ENCODE measurements at regions not wholly inside any gene's neighbourhood (a gene's known extent, or its start where the extent isn't known, plus 50 kb on each side); places are given as distances from the start of the nearest gene placed in this dataset.

- Histone ChIP-seq H3K4me1 (no peaks in the 10 kb centered on the region), H3K27me3 (no peaks in the 10 kb centered on the region), H3K4me3 (no peak overlapping the region), H3K9me3 (replicated peaks) (peaks cover 3% of the 10 kb centered on the region; the same call in 1 of the 2 replicates), H3K36me3 (no peaks in the 10 kb centered on the region), H3K27ac (no peak overlapping the region)
- DNase-seq = no peak
Observed at GRCh38 chr2:187177253-187177652, 270.8 kb downstream of the CALCRL start.

GRCh38 chr2:187174582-187174981, 273.5 kb downstream of the CALCRL start:
- Histone ChIP-seq H3K4me1 (no peaks in the 10 kb centered on the region), H3K27ac (no peak overlapping the region), H3K9me3 (replicated peaks) (no peaks in the 10 kb centered on the region), H3K4me3 (no peak overlapping the region), H3K27me3 (no peaks in the 10 kb centered on the region), H3K36me3 (no peaks in the 10 kb centered on the region)
- DNase-seq = peak in 1 of 2 experiments; percentile 71

GRCh38 chr2:187171318-187171717, 276.7 kb downstream of the CALCRL start:
- H3K27me3 ChIP-seq = no peaks in the 10 kb centered on the region
- H3K36me3 ChIP-seq = no peaks in the 10 kb centered on the region
- H3K27ac ChIP-seq = no peak overlapping the region
- 0 out of 2 replicates have a peak, but pooled peaks cover 2% of the 10 kb centered on the region for H3K9me3 ChIP-seq (replicated peaks)
- peaks cover 5% of the 10 kb centered on the region for H3K4me1 ChIP-seq
- no peak overlapping the region for H3K4me3 ChIP-seq
- DNase-seq = no peak

- H3K4me1 ChIP-seq = peaks cover 9% of the 10 kb centered on the region
- no peak overlapping the region for H3K27ac ChIP-seq
- 0 out of 2 replicates have a peak, but pooled peaks cover 2% of the 10 kb centered on the region for H3K9me3 ChIP-seq (replicated peaks)
- no peaks in the 10 kb centered on the region for H3K36me3 ChIP-seq
- H3K27me3 ChIP-seq = no peaks in the 10 kb centered on the region
- DNase-seq = no peak
- H3K4me3 ChIP-seq = no peak overlapping the region
Observed at GRCh38 chr2:187169864-187170263, 278.2 kb downstream of the CALCRL start.

- Histone ChIP-seq H3K36me3 (no peaks in the 10 kb centered on the region), H3K27ac (no peak overlapping the region), H3K27me3 (no peaks in the 10 kb centered on the region), H3K9me3 (replicated peaks) (0 out of 2 replicates have a peak, but pooled peaks cover 2% of the 10 kb centered on the region), H3K4me1 (peaks cover 9% of the 10 kb centered on the region), H3K4me3 (no peak overlapping the region)
- DNase-seq = no peak
Observed at GRCh38 chr2:187168720-187169713, 279.0 kb downstream of the CALCRL start.

GRCh38 chr2:187167491-187167890, 280.6 kb downstream of the CALCRL start:
- H3K4me3 ChIP-seq = no peak overlapping the region
- H3K36me3 ChIP-seq = no peaks in the 10 kb centered on the region
- peaks cover 9% of the 10 kb centered on the region for H3K4me1 ChIP-seq
- no peaks in the 10 kb centered on the region for H3K27me3 ChIP-seq
- DNase-seq = no peak
- H3K9me3 ChIP-seq (replicated peaks) = 0 out of 2 replicates have a peak, but pooled peaks cover 2% of the 10 kb centered on the region
- no peak overlapping the region for H3K27ac ChIP-seq

- Histone ChIP-seq H3K27ac (no peak overlapping the region), H3K4me3 (no peak overlapping the region), H3K9me3 (replicated peaks) (0 out of 2 replicates have a peak, but pooled peaks cover 2% of the 10 kb centered on the region), H3K36me3 (no peaks in the 10 kb centered on the region), H3K27me3 (no peaks in the 10 kb centered on the region), H3K4me1 (peaks cover 9% of the 10 kb centered on the region)
- peak in 1 of 2 experiments; percentile 49 for DNase-seq
Observed at GRCh38 chr2:187165936-187166610, 282.0 kb downstream of the CALCRL start.

- DNase-seq = no peak
- no peak overlapping the region for H3K27ac ChIP-seq
Observed at GRCh38 chr2:187158452-187158851, 289.6 kb downstream of the CALCRL start.

GRCh38 chr2:187157046-187157445, 291.0 kb downstream of the CALCRL start:
- no peaks in the 10 kb centered on the region; the same call in 1 of the 2 replicates for H3K4me1 ChIP-seq
- DNase-seq = no peak
- no peaks in the 10 kb centered on the region; the same call in 1 of the 2 replicates for H3K36me3 ChIP-seq
- H3K27me3 ChIP-seq = no peaks in the 10 kb centered on the region
- H3K27ac ChIP-seq = no peak overlapping the region
- H3K9me3 ChIP-seq (replicated peaks) = peaks cover 18% of the 10 kb centered on the region
- no peak overlapping the region for H3K4me3 ChIP-seq

More at GRCh38 chr2:187158452-187158851, 289.6 kb downstream of the CALCRL start:
- peaks cover 18% of the 10 kb centered on the region for H3K9me3 ChIP-seq (replicated peaks)
- H3K36me3 ChIP-seq = no peaks in the 10 kb centered on the region; the same call in 1 of the 2 replicates
- no peak overlapping the region for H3K4me3 ChIP-seq
- H3K27me3 ChIP-seq = no peaks in the 10 kb centered on the region
- no peaks in the 10 kb centered on the region; the same call in 1 of the 2 replicates for H3K4me1 ChIP-seq

GRCh38 chr2:187155476-187155875, 292.6 kb downstream of the CALCRL start:
- Histone ChIP-seq H3K9me3 (replicated peaks) (peaks cover 18% of the 10 kb centered on the region), H3K4me3 (no peak overlapping the region), H3K27me3 (no peaks in the 10 kb centered on the region), H3K4me1 (no peaks in the 10 kb centered on the region; the same call in 1 of the 2 replicates), H3K36me3 (no peaks in the 10 kb centered on the region; the same call in 1 of the 2 replicates), H3K27ac (no peak overlapping the region)
- no peak for DNase-seq

GRCh38 chr2:187150670-187151069, 297.4 kb downstream of the CALCRL start:
- Histone ChIP-seq H3K27ac (no peak overlapping the region), H3K27me3 (no peaks in the 10 kb centered on the region), H3K9me3 (replicated peaks) (peaks cover 7% of the 10 kb centered on the region), H3K4me1 (no peaks in the 10 kb centered on the region), H3K4me3 (no peak overlapping the region), H3K36me3 (no peaks in the 10 kb centered on the region)
- DNase-seq = no peak

- Histone ChIP-seq H3K27me3 (no peaks in the 10 kb centered on the region), H3K4me3 (no peak overlapping the region), H3K9me3 (replicated peaks) (peaks cover 8% of the 10 kb centered on the region; the same call in 1 of the 2 replicates), H3K4me1 (no peaks in the 10 kb centered on the region), H3K27ac (no peak overlapping the region), H3K36me3 (no peaks in the 10 kb centered on the region)
- no peak for DNase-seq
Observed at GRCh38 chr2:187148059-187148714, 299.2 kb upstream of the ZSWIM2 start.

- no peaks in the 10 kb centered on the region for H3K4me1 ChIP-seq
Observed at GRCh38 chr2:187143537-187143936, 294.6 kb upstream of the ZSWIM2 start.

GRCh38 chr2:187139469-187139868, 290.5 kb upstream of the ZSWIM2 start:
- H3K4me1 ChIP-seq = no peaks in the 10 kb centered on the region
- no peaks in the 10 kb centered on the region for H3K36me3 ChIP-seq
- H3K27me3 ChIP-seq = no peaks in the 10 kb centered on the region
- H3K4me3 ChIP-seq = no peak overlapping the region
- no peaks in the 10 kb centered on the region for H3K9me3 ChIP-seq (replicated peaks)
- DNase-seq = no peak
- no peak overlapping the region for H3K27ac ChIP-seq

More at GRCh38 chr2:187143537-187143936, 294.6 kb upstream of the ZSWIM2 start:
- Histone ChIP-seq H3K27ac (no peak overlapping the region), H3K36me3 (no peaks in the 10 kb centered on the region), H3K27me3 (no peaks in the 10 kb centered on the region), H3K9me3 (replicated peaks) (peaks cover 8% of the 10 kb centered on the region; the same call in 1 of the 2 replicates), H3K4me3 (no peak overlapping the region)
- DNase-seq = no peak
